IMR-90 (cell line): ENCODE measurements at regions not wholly inside any gene's neighbourhood (a gene's known extent, or its start where the extent isn't known, plus 50 kb on each side); places are given as distances from the start of the nearest gene placed in this dataset.

Source experiments
- ATAC-seq: fragments of 200-7000 bp; cut with Tn5 transposase; 2 replicates; pipeline ENCODE4 v1.9.1; 2020; ENCODE audit warnings: low read depth, mild to moderate bottlenecking, moderate library complexity
- BruUV-seq: library from RNA; stranded (reverse); fragments of 400-500 nt; replicated peaks from 2 replicates; lab custom pipeline; 2021; lab: Mats Ljungman, UMichigan
- CTCF ChIA-PET: fragments of 300-600 bp; formaldehyde crosslinking; extraction: SDS; loops from one replicate; lab custom pipeline; 2021; ENCODE audit warnings: antibody characterized with exemption; lab: Yijun Ruan, JAX
- POLR2A ChIA-PET: fragments of 300-600 bp; sonication (Branson Sonifier 250); formaldehyde crosslinking; loops from one replicate; lab custom pipeline; 2022; ENCODE audit warnings: antibody characterized with exemption; ENCODE audit not compliant: unreplicated experiment; lab: Charles Lee
- DNase-seq: peaks from one replicate; pipeline ENCODE4 v3.0.0; 2013
- H2AFZ ChIP-seq: replicated peaks from 2 replicates; pipeline ENCODE3; 2013; ENCODE audit warnings: low read length, mild to moderate bottlenecking; ENCODE audit not compliant: poor library complexity
- H2AK5ac ChIP-seq: 2 replicates; pipeline ENCODE4 v1.6.1; 2013; ENCODE audit warnings: low read depth, low read length, inconsistent platforms
- H2AK9ac ChIP-seq: replicated peaks from 2 replicates; pipeline ENCODE3; 2013; ENCODE audit warnings: mild to moderate bottlenecking, low read depth, low read length, moderate library complexity; ENCODE audit not compliant: poor library complexity
- H2BK120ac ChIP-seq: 2 replicates; pipeline ENCODE4 v1.6.1; 2013; ENCODE audit warnings: low read depth, low read length, inconsistent platforms
- H2BK15ac ChIP-seq: 3 replicates; pipeline ENCODE4 v1.6.1; 2013; ENCODE audit warnings: low read depth, low read length, inconsistent platforms
- H2BK20ac ChIP-seq: 2 replicates; pipeline ENCODE4 v1.6.1; 2013; ENCODE audit warnings: low read depth, mild to moderate bottlenecking, inconsistent platforms, low read length, moderate library complexity
- H2BK5ac ChIP-seq: 2 replicates; pipeline ENCODE4 v1.6.1; 2013; ENCODE audit warnings: mild to moderate bottlenecking, low read depth, low read length, inconsistent platforms; ENCODE audit not compliant: poor library complexity, severe bottlenecking
- H3K14ac ChIP-seq: replicated peaks from 2 replicates; pipeline ENCODE4 v1.6.1; 2013; ENCODE audit warnings: low read depth, low read length, inconsistent platforms
- H3K18ac ChIP-seq: 2 replicates; pipeline ENCODE4 v1.6.1; 2013; ENCODE audit warnings: low read depth, low read length, control low read depth
- H3K23ac ChIP-seq: 2 replicates; pipeline ENCODE4 v1.6.1; 2013; ENCODE audit warnings: low read depth, low read length, inconsistent platforms
- H3K27ac ChIP-seq: 2 replicates; pipeline ENCODE4 v1.5.1; 2013; ENCODE audit warnings: mild to moderate bottlenecking, control low read depth, low read length; ENCODE audit not compliant: insufficient read depth
- H3K27me3 ChIP-seq: 2 replicates; pipeline ENCODE4 v1.6.1; 2013; ENCODE audit warnings: low read length; ENCODE audit not compliant: control insufficient read depth, insufficient read depth
- H3K36me3 ChIP-seq: 2 replicates; pipeline ENCODE4 v1.6.1; 2013; ENCODE audit warnings: low read length, mixed read lengths; ENCODE audit not compliant: control insufficient read depth, insufficient read depth
- H3K4ac ChIP-seq: 2 replicates; pipeline ENCODE4 v1.6.1; 2013; ENCODE audit warnings: low read depth, low read length, inconsistent platforms
- H3K4me1 ChIP-seq: 2 replicates; pipeline ENCODE4 v1.6.1; 2013; ENCODE audit warnings: low read length, mixed read lengths; ENCODE audit not compliant: control insufficient read depth, insufficient read depth
- H3K4me2 ChIP-seq: 2 replicates; pipeline ENCODE4 v1.6.1; 2013; ENCODE audit warnings: low read depth, mild to moderate bottlenecking, control low read depth, low read length, moderate library complexity
- H3K4me3 ChIP-seq: 2 replicates; pipeline ENCODE4 v1.5.1; 2013; ENCODE audit warnings: low read depth, mild to moderate bottlenecking, control low read depth, low read length, moderate library complexity; ENCODE audit not compliant: insufficient read depth
- H3K56ac ChIP-seq: 2 replicates; pipeline ENCODE4 v1.6.1; 2013; ENCODE audit warnings: low read length, inconsistent platforms; ENCODE audit not compliant: insufficient read depth; ENCODE audit errors: extremely low read depth
- H3K79me1 ChIP-seq, 2 experiments: 2 replicates each; pipeline ENCODE4 v1.6.1; 2013; ENCODE audit warnings: low read length in 2 of 2, inconsistent platforms in 1 of 2, low read depth in 1 of 2
- H3K9ac ChIP-seq: 2 replicates; pipeline ENCODE4 v1.6.1; 2013; ENCODE audit warnings: low read depth, low read length, control low read depth
- H3K9me1 ChIP-seq: 2 replicates; pipeline ENCODE4 v1.6.1; 2013; ENCODE audit warnings: low read length, inconsistent platforms; ENCODE audit not compliant: insufficient read depth
- H3K9me3 ChIP-seq: 2 replicates; pipeline ENCODE4 v1.6.1; 2013; ENCODE audit warnings: low read length; ENCODE audit not compliant: control insufficient read depth, insufficient read depth
- H4K20me1 ChIP-seq: 2 replicates; pipeline ENCODE4 v1.6.1; 2013; ENCODE audit warnings: low read length, inconsistent platforms; ENCODE audit not compliant: insufficient read depth
- H4K5ac ChIP-seq: 2 replicates; pipeline ENCODE4 v1.6.1; 2013; ENCODE audit warnings: mild to moderate bottlenecking, low read depth, low read length, control low read depth
- H4K8ac ChIP-seq, 2 experiments: 2 replicates each; pipeline ENCODE4 v1.6.1; 2013; ENCODE audit warnings: low read depth in 2 of 2, low read length in 2 of 2, control low read depth in 1 of 2, inconsistent platforms in 1 of 2
- H4K91ac ChIP-seq: 2 replicates; pipeline ENCODE4 v1.6.1; 2013; ENCODE audit warnings: low read depth, low read length, inconsistent platforms; ENCODE audit not compliant: insufficient read depth
- CHD1 ChIP-seq: IDR thresholded peaks from 2 replicates; pipeline ENCODE4 v1.6.1; 2012; ENCODE audit warnings: low read depth, low read length, improper control_type of control experiment
- CTCF ChIP-seq: conservative IDR thresholded peaks from 2 replicates; pipeline ENCODE4 v1.5.1; 2012; ENCODE audit warnings: mild to moderate bottlenecking, low read depth, low read length, improper control_type of control experiment
- MAFK ChIP-seq: IDR thresholded peaks from 2 replicates; pipeline ENCODE4 v1.6.1; 2012; ENCODE audit warnings: low read depth, low read length, improper control_type of control experiment
- MAZ ChIP-seq: IDR thresholded peaks from 2 replicates; pipeline ENCODE4 v1.6.1; 2012; ENCODE audit warnings: low read depth, mild to moderate bottlenecking, low read length, improper control_type of control experiment, moderate library complexity, borderline replicate concordance
- MXI1 ChIP-seq: IDR thresholded peaks from 2 replicates; pipeline ENCODE4 v1.6.1; 2012; ENCODE audit warnings: low read depth, mild to moderate bottlenecking, low read length, moderate library complexity, borderline replicate concordance
- NFE2L2 ChIP-seq: fragments of 150-350 bp; IDR thresholded peaks from 2 replicates; pipeline ENCODE4 v1.6.1; 2016; ENCODE audit warnings: low read depth, mild to moderate bottlenecking, low read length
- POLR2A ChIP-seq: IDR thresholded peaks from 2 replicates; pipeline ENCODE4 v1.6.1; 2012; ENCODE audit warnings: mild to moderate bottlenecking, low read depth, low read length
- RAD21 ChIP-seq: IDR thresholded peaks from 2 replicates; pipeline ENCODE4 v1.6.1; 2012; ENCODE audit warnings: low read length, improper control_type of control experiment
- RCOR1 ChIP-seq: IDR thresholded peaks from 2 replicates; pipeline ENCODE4 v1.6.1; 2012; ENCODE audit warnings: mild to moderate bottlenecking, low read length, improper control_type of control experiment; ENCODE audit not compliant: insufficient replicate concordance
- RFX5 ChIP-seq: IDR thresholded peaks from 2 replicates; pipeline ENCODE4 v1.8.0; 2012; ENCODE audit warnings: low read depth, mild to moderate bottlenecking, low read length, moderate library complexity
- SMC3 ChIP-seq: fragments of 150-350 bp; IDR thresholded peaks from 2 replicates; pipeline ENCODE4 v1.6.1; 2016; ENCODE audit warnings: low read depth, mild to moderate bottlenecking, antibody characterized with exemption, low read length, moderate library complexity
- WGBS, 2 experiments: methylation state at CpG; one replicate each; pipeline versions ENCODE4 v1.1.5 to v1.1.7; 2013; ENCODE audit warnings: missing lambda C conversion rate in 2 of 2; ENCODE audit not compliant: insufficient read length in 1 of 2; ENCODE audit errors: extremely low coverage in 2 of 2; 5-methylcytosine and 5-hydroxymethylcytosine counted together
- dilution Hi-C: fragments of 300-500 bp; cut with HindIII; formaldehyde crosslinking; loops from one replicate; pipeline ENCODE4 v1.14.3; 2018; ENCODE audit warnings: low sequenced_read_pairs; ENCODE audit not compliant: unreplicated experiment
- in situ Hi-C: fragments of 300-500 bp; cut with MboI; formaldehyde crosslinking; loops from 3 replicates; pipeline ENCODE4 v1.14.3; 2019; ENCODE audit warnings: low sequenced_read_pairs, inconsistent platforms, mixed read lengths
- intact Hi-C: fragments of 100-400 bp; cut with micrococcal nuclease; formaldehyde crosslinking; loops from 2 replicates; pipeline ENCODE4 v1.10.0; 2022

- WGBS, 2 experiments: no CpG with 5 or more reads among the region's 2 CpGs
- BruUV-seq: no TSS peak
These were observed 232.3 kb upstream of the WWC1 start for GRCh38 chr5:168059131-168059530.

More at GRCh38 chr5:168059131-168059530, 232.3 kb upstream of the WWC1 start:
- Histone ChIP-seq H3K14ac (no peak overlapping the region), H3K23ac (no peak overlapping the region), H2AFZ (no peak overlapping the region), H3K56ac (no peak overlapping the region), H3K9ac (no peak overlapping the region), H3K27me3 (no peaks in the 10 kb centered on the region; the same call in 1 of the 2 replicates), H4K8ac (no peak overlapping the region), H3K79me1 (no peaks in the 10 kb centered on the region), H2BK5ac (no peak overlapping the region), H2AK5ac (no peak overlapping the region), H3K4ac (no peak overlapping the region), H4K91ac (no peak overlapping the region), H3K27ac (no peak overlapping the region), H3K4me2 (no peak overlapping the region), H2BK15ac (no peak overlapping the region), H2BK20ac (no peak overlapping the region), H4K5ac (no peak overlapping the region), H3K9me1 (no peaks in the 10 kb centered on the region), H3K18ac (no peak overlapping the region), H3K36me3 (no peaks in the 10 kb centered on the region), H2AK9ac (no peak overlapping the region), H2BK120ac (no peak overlapping the region), H3K9me3 (no peaks in the 10 kb centered on the region), H3K4me3 (no peak overlapping the region), H3K4me1 (no peaks in the 10 kb centered on the region), H4K20me1 (no peaks in the 10 kb centered on the region)
- no peak for TF ChIP-seq MAFK
- TF ChIP-seq CHD1: no peak
- no peak for TF ChIP-seq RFX5
- TF ChIP-seq MXI1: no peak
- TF ChIP-seq SMC3: no peak
- no peak for TF ChIP-seq NFE2L2
- no peak for TF ChIP-seq MAZ
- no peak for TF ChIP-seq RCOR1
- TF ChIP-seq RAD21: no peak
- TF ChIP-seq POLR2A: no peak
- no peak for TF ChIP-seq CTCF
- dilution Hi-C loops (no loop called here), intact Hi-C loops (no loop called here), in situ Hi-C loops (no loop called here)
- ChIA-PET CTCF (no interaction called here), POLR2A (no interaction called here)
- DNase-seq (no peak), ATAC-seq (no peak)
